ENCODE measurements at regions not wholly inside any gene's neighbourhood (a gene's known extent, or its start where the extent isn't known, plus 50 kb on each side); places are given as distances from the start of the nearest gene placed in this dataset.

GRCh38 chr20:10771435-10772140 lies 97.8 kb upstream of the JAG1 start:
- DNase-seq (ENCODE audit: low read depth in 3 of 3): no peak

GRCh38 chr20:10774357-10774943 lies 100.7 kb upstream of the JAG1 start:
- DNase-seq (ENCODE audit: low read depth in 3 of 3): no peak

- no peak for DNase-seq (ENCODE audit: low read depth in 3 of 3)
Observed at GRCh38 chr20:10777710-10778109, 103.9 kb upstream of the JAG1 start.

GRCh38 chr20:10779911-10780310 lies 106.1 kb upstream of the JAG1 start:
- DNase-seq (ENCODE audit: low read depth in 3 of 3): no peak

GRCh38 chr20:10780901-10781300 lies 107.1 kb upstream of the JAG1 start:
- no peak for DNase-seq (ENCODE audit: low read depth in 3 of 3)

- DNase-seq (ENCODE audit: low read depth in 3 of 3): no peak
Observed at GRCh38 chr20:10781526-10781925, 107.7 kb upstream of the JAG1 start.

GRCh38 chr20:10783707-10784553 lies 110.1 kb upstream of the JAG1 start:
- DNase-seq (ENCODE audit: low read depth in 3 of 3): no peak

GRCh38 chr20:10784554-10785183 lies 110.9 kb upstream of the JAG1 start:
- no peak for DNase-seq (ENCODE audit: low read depth in 3 of 3)

GRCh38 chr20:10786678-10787077 lies 112.9 kb upstream of the JAG1 start:
- DNase-seq (ENCODE audit: low read depth in 3 of 3): no peak

- DNase-seq (ENCODE audit: low read depth in 3 of 3): no peak
Observed at GRCh38 chr20:10788055-10788454, 114.3 kb upstream of the JAG1 start.

GRCh38 chr20:10788877-10789276 lies 115.1 kb upstream of the JAG1 start:
- DNase-seq (ENCODE audit: low read depth in 3 of 3): no peak

GRCh38 chr20:10789386-10789785 lies 115.6 kb upstream of the JAG1 start:
- DNase-seq (ENCODE audit: low read depth in 3 of 3): no peak

GRCh38 chr20:10790013-10790412 lies 116.2 kb upstream of the JAG1 start:
- no peak for DNase-seq (ENCODE audit: low read depth in 3 of 3)

- DNase-seq (ENCODE audit: low read depth in 3 of 3): no peak
Observed at GRCh38 chr20:10792291-10792690, 118.5 kb upstream of the JAG1 start.

- DNase-seq (ENCODE audit: low read depth in 3 of 3): no peak
Observed at GRCh38 chr20:10793766-10794165, 120.0 kb upstream of the JAG1 start.

- DNase-seq (ENCODE audit: low read depth in 3 of 3): no peak
Observed at GRCh38 chr20:10794765-10795164, 121.0 kb upstream of the JAG1 start.

GRCh38 chr20:10795286-10796026 lies 121.7 kb upstream of the JAG1 start:
- DNase-seq (ENCODE audit: low read depth in 3 of 3): no peak

- no peak for DNase-seq (ENCODE audit: low read depth in 3 of 3)
Observed at GRCh38 chr20:10798811-10799210, 125.0 kb upstream of the JAG1 start.

GRCh38 chr20:10799735-10800134 lies 125.9 kb upstream of the JAG1 start:
- no peak for DNase-seq (ENCODE audit: low read depth in 3 of 3)

GRCh38 chr20:10800288-10800687 lies 126.5 kb upstream of the JAG1 start:
- DNase-seq (ENCODE audit: low read depth in 3 of 3): no peak

GRCh38 chr20:10802236-10802635 lies 128.4 kb upstream of the JAG1 start:
- DNase-seq (ENCODE audit: low read depth in 3 of 3): no peak

GRCh38 chr20:10805764-10806163 lies 132.0 kb upstream of the JAG1 start:
- no peak for DNase-seq (ENCODE audit: low read depth in 3 of 3)

All from stimulated activated CD4-positive, alpha-beta T cell treated with anti-CD3 and anti-CD28 coated beads, TNF-alpha, amount 100 ng/mL, for 24 hours (primary cell).